GM12892 (cell line): ENCODE measurements at regions not wholly inside any gene's neighbourhood (a gene's known extent, or its start where the extent isn't known, plus 50 kb on each side); places are given as distances from the start of the nearest gene placed in this dataset.

Source experiments
- POLR2A ChIP-seq: IDR thresholded peaks from 2 replicates; pipeline ENCODE4 v1.6.1; 2011; ENCODE audit warnings: low read depth, low read length, control low read depth
- POLR2AphosphoS5 ChIP-seq: IDR thresholded peaks from 2 replicates; pipeline ENCODE4 v1.6.1; 2011; ENCODE audit warnings: low read depth, low read length, control low read depth
- TAF1 ChIP-seq: IDR thresholded peaks from 2 replicates; pipeline ENCODE4 v1.6.1; 2011; ENCODE audit warnings: low read depth, mild to moderate bottlenecking, control low read depth, low read length, borderline replicate concordance

GRCh38 chr6:22954749-22955385, 385.5 kb downstream of the HDGFL1 start:
- TF ChIP-seq POLR2AphosphoS5 (no peak), POLR2A (no peak), TAF1 (no peak)
